ENCODE measurements at regions not wholly inside any gene's neighbourhood (a gene's known extent, or its start where the extent isn't known, plus 50 kb on each side); places are given as distances from the start of the nearest gene placed in this dataset.

DNA sequence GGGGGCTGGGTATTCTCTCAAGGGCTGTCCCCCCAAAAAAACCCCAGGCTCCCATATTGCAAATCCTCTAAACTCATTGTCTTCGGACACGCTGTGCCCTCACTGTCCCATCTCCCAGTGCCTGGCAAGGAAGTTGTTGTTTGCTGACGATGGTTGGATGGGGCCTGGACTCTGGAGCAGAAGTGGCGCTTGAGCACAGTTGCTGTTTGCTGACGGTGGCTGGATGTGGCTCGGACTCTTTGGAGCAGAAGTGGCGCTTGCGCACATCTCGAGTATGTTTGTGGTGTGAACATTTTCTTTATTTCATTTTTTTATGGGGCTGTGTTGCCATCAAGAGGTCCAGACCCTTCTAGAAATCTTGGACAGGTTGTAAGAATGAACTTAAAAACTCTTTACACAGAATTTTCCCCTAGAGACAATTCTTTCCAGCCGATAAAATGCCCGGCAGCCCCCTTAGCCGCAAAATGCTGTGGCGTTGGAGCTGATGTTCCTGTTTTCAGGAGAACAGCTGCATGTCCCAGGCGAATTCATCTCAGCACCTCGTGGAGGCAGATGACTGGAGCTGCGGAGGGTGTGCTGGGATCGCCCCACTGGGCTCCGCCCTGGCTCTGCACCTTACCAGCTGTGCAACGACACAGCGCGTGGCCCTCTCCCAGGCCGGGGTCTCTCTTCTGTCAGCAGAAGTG is 1167.4 kb downstream of the BRD1 start:
- no peak for DNase-seq (ENCODE audit: insufficient read length, low spot score)
- FAIRE-seq, result no peak
- TF ChIP-seq POU2F2 (IDR thresholded peaks at IDR 0.05; ENCODE audit: low read depth, low read length) (no peak), PAX5 (IDR thresholded peaks at IDR 0.05; ENCODE audit: insufficient read depth, low read length, severe bottlenecking) (no peak), POLR2A (IDR thresholded peaks at IDR 0.05; ENCODE audit: low read depth, low read length) (no peak), SPI1 (IDR thresholded peaks at IDR 0.05; ENCODE audit: low read depth, low read length) (no peak), POLR2AphosphoS5 (IDR thresholded peaks at IDR 0.05; ENCODE audit: low read depth, low read length) (no peak), TAF1 (IDR thresholded peaks at IDR 0.05; ENCODE audit: low read depth, low read length) (no peak)

DNA sequence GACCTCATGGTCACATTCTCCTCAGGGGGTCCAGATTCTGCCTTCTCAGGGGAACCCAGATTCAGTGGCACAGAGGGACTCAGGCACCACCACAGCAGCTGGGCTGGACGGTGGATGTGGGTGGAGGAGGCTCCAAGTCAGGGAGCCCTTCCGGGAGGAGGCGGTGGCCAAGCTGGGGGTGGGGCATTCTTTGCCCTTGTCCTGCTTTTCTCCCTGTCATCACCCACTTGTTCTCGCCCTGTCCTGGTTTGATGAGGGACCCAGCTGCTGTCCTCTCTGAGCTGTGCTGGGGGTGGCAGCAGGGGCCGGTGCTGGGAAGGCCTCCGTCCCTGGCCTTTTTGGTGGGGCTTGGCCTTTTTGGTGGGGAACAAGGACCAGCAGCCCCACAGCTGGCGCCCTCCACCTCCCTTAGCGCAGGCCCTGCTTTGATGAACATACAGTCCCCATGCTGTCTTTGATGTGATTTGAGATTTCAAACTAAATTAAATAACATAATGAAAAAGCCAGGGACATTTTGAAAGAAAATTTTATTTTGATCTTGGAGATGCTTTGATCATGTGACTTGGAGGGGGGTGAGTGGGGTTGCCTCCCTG is 1168.2 kb downstream of the BRD1 start:
- DNase-seq (ENCODE audit: insufficient read length, low spot score) (no peak), FAIRE-seq (no peak)
- TF ChIP-seq POLR2AphosphoS5 (IDR thresholded peaks at IDR 0.05; ENCODE audit: low read depth, low read length), result no peak
- TF ChIP-seq PAX5 (IDR thresholded peaks at IDR 0.05; ENCODE audit: insufficient read depth, low read length, severe bottlenecking), result no peak
- no peak for TF ChIP-seq POU2F2 (IDR thresholded peaks at IDR 0.05; ENCODE audit: low read depth, low read length)
- TF ChIP-seq TAF1 (IDR thresholded peaks at IDR 0.05; ENCODE audit: low read depth, low read length), result no peak
- TF ChIP-seq SPI1 (IDR thresholded peaks at IDR 0.05; ENCODE audit: low read depth, low read length), result no peak
- TF ChIP-seq POLR2A (IDR thresholded peaks at IDR 0.05; ENCODE audit: low read depth, low read length), result no peak

DNA sequence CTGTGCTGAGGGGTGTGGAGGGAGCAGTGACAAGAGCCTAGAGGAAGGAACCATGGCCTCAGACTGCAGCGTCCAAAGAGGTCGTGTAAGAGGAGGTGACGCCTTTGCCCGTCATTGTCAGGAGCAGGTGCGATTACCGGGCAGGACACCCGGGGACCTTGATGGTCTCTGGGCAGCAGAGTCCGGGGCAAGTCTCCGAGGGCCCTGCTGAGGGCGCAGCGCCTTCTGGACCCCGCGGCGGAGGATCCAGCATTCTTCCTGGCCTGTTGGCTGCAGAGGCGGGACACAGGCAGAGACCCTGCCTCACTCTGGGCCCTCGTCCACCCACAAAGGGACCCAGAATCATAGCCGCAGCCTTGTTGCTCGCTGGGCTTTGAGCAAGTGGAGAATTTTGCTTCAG is 1168.8 kb downstream of the BRD1 start:
- TF ChIP-seq TAF1 (IDR thresholded peaks at IDR 0.05; ENCODE audit: low read depth, low read length), result no peak
- TF ChIP-seq POU2F2 (IDR thresholded peaks at IDR 0.05; ENCODE audit: low read depth, low read length), result no peak
- TF ChIP-seq PAX5 (IDR thresholded peaks at IDR 0.05; ENCODE audit: insufficient read depth, low read length, severe bottlenecking), result no peak
- no peak for TF ChIP-seq SPI1 (IDR thresholded peaks at IDR 0.05; ENCODE audit: low read depth, low read length)
- TF ChIP-seq POLR2A (IDR thresholded peaks at IDR 0.05; ENCODE audit: low read depth, low read length), result no peak
- no peak for TF ChIP-seq POLR2AphosphoS5 (IDR thresholded peaks at IDR 0.05; ENCODE audit: low read depth, low read length)
- no peak for FAIRE-seq

DNA sequence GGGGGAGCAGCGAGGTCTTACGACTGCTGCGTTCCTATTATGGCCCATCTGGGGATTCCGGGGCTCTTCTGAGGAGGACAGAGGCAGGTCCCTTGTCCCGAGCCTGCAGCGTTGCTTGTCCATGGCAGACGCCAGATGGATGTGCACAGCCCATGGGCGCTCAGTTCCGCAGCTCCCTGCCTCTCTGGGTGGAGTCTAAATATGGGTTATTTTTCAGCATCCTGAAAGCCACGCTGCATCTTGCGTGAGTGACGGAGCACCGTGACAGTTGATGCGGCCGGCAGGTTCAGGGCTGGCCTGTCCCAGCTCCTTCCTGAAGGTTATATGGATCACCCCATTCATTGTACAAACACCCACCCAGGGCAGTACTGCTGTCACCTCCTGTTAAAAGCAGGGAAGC is 1169.4 kb downstream of the BRD1 start:
- no peak for FAIRE-seq
- TF ChIP-seq POU2F2 (IDR thresholded peaks at IDR 0.05; ENCODE audit: low read depth, low read length) (no peak), POLR2A (IDR thresholded peaks at IDR 0.05; ENCODE audit: low read depth, low read length) (no peak), PAX5 (IDR thresholded peaks at IDR 0.05; ENCODE audit: insufficient read depth, low read length, severe bottlenecking) (no peak), TAF1 (IDR thresholded peaks at IDR 0.05; ENCODE audit: low read depth, low read length) (no peak), POLR2AphosphoS5 (IDR thresholded peaks at IDR 0.05; ENCODE audit: low read depth, low read length) (no peak), SPI1 (IDR thresholded peaks at IDR 0.05; ENCODE audit: low read depth, low read length) (no peak)

More for the DNA sequence above, 1168.8 kb downstream of the BRD1 start:
- DNase-seq (ENCODE audit: insufficient read length, low spot score), result no peak

DNA sequence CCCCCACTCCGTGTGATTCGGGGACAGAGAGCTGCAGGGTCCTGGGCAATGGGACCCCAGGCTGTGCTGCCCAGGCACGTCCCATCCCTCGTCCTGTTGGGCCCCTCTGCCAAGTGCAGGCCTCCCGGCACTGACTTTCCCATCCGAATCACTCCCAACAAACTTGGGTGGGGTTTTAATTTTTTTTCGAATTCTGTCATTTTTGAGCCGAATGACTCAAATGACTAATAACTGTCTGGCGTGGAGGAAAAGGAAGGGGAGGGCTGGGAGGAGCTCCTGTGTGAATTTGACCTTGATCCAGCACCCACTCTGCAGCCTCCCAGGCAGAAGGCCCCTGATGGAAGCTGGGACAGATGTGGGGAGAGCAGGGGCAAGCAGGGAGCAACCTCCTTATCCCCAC is 1173.2 kb downstream of the BRD1 start:
- DNase-seq (ENCODE audit: insufficient read length, low spot score) (no peak), FAIRE-seq (no peak)
- TF ChIP-seq SPI1 (IDR thresholded peaks at IDR 0.05; ENCODE audit: low read depth, low read length), result no peak
- TF ChIP-seq POU2F2 (IDR thresholded peaks at IDR 0.05; ENCODE audit: low read depth, low read length), result no peak
- TF ChIP-seq TAF1 (IDR thresholded peaks at IDR 0.05; ENCODE audit: low read depth, low read length), result no peak
- TF ChIP-seq PAX5 (IDR thresholded peaks at IDR 0.05; ENCODE audit: insufficient read depth, low read length, severe bottlenecking), result no peak
- TF ChIP-seq POLR2AphosphoS5 (IDR thresholded peaks at IDR 0.05; ENCODE audit: low read depth, low read length), result no peak
- no peak for TF ChIP-seq POLR2A (IDR thresholded peaks at IDR 0.05; ENCODE audit: low read depth, low read length)

More for the DNA sequence above, 1169.4 kb downstream of the BRD1 start:
- DNase-seq (ENCODE audit: insufficient read length, low spot score), result no peak

DNA sequence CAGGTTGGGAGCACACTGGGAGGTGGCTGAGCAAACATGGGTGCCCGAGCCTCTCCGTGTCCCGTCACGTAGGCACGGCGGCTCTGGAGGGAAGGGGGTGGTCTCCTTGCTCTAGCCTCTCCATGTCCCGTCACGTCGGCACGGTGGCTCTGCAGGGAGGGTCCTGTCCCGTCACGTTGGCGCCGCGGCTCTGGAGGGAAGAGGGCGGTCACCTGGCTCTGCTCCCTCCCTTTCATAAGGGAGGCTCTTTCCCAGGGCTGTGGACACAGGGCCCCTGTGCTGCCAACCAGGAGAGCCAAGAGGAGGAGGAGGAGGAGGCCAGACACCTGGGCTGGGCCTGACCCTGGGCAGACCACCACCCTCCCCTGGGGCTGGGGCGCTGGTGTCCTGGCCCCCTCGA is 1173.7 kb downstream of the BRD1 start:
- no peak for FAIRE-seq
- no peak for TF ChIP-seq POU2F2 (IDR thresholded peaks at IDR 0.05; ENCODE audit: low read depth, low read length)
- no peak for TF ChIP-seq SPI1 (IDR thresholded peaks at IDR 0.05; ENCODE audit: low read depth, low read length)
- TF ChIP-seq TAF1 (IDR thresholded peaks at IDR 0.05; ENCODE audit: low read depth, low read length), result no peak
- no peak for TF ChIP-seq POLR2A (IDR thresholded peaks at IDR 0.05; ENCODE audit: low read depth, low read length)
- TF ChIP-seq POLR2AphosphoS5 (IDR thresholded peaks at IDR 0.05; ENCODE audit: low read depth, low read length), result no peak
- TF ChIP-seq PAX5 (IDR thresholded peaks at IDR 0.05; ENCODE audit: insufficient read depth, low read length, severe bottlenecking), result no peak
- no peak for DNase-seq (ENCODE audit: insufficient read length, low spot score)

DNA sequence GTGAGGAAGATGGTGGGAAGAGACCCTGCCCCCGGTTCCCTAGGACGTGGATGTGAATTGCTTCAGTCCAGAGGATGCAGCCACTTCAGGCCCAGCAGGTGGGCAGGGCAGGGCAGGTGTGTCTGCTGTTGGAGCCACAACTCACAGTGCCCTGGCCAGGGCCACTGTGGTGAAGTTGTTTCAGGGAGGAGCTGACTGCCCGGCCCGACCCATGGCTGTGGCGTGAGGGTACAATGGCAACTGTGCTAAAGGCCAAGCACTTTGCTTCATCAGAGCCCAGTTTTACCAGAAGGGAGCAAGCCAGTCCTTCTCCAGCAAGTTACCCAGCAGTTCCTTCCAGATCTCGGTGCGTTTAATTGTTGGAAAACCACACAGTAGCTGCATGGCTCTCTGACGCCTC is 1174.4 kb downstream of the BRD1 start:
- TF ChIP-seq PAX5 (IDR thresholded peaks at IDR 0.05; ENCODE audit: insufficient read depth, low read length, severe bottlenecking) (no peak), SPI1 (IDR thresholded peaks at IDR 0.05; ENCODE audit: low read depth, low read length) (no peak), POU2F2 (IDR thresholded peaks at IDR 0.05; ENCODE audit: low read depth, low read length) (no peak), POLR2A (IDR thresholded peaks at IDR 0.05; ENCODE audit: low read depth, low read length) (no peak), POLR2AphosphoS5 (IDR thresholded peaks at IDR 0.05; ENCODE audit: low read depth, low read length) (no peak), TAF1 (IDR thresholded peaks at IDR 0.05; ENCODE audit: low read depth, low read length) (no peak)
- no peak for DNase-seq (ENCODE audit: insufficient read length, low spot score)
- FAIRE-seq, result no peak

- FAIRE-seq (no peak), DNase-seq (ENCODE audit: insufficient read length, low spot score) (no peak)
- TF ChIP-seq POLR2AphosphoS5 (IDR thresholded peaks at IDR 0.05; ENCODE audit: low read depth, low read length), result no peak
- TF ChIP-seq SPI1 (IDR thresholded peaks at IDR 0.05; ENCODE audit: low read depth, low read length), result no peak
- TF ChIP-seq POU2F2 (IDR thresholded peaks at IDR 0.05; ENCODE audit: low read depth, low read length), result no peak
- no peak for TF ChIP-seq TAF1 (IDR thresholded peaks at IDR 0.05; ENCODE audit: low read depth, low read length)
- TF ChIP-seq POLR2A (IDR thresholded peaks at IDR 0.05; ENCODE audit: low read depth, low read length), result no peak
- TF ChIP-seq PAX5 (IDR thresholded peaks at IDR 0.05; ENCODE audit: insufficient read depth, low read length, severe bottlenecking), result no peak
Measured at GRCh38 chr22:48652796-48653195, 1174.9 kb downstream of the BRD1 start.

GRCh38 chr22:48651981-48652538 is 1175.6 kb downstream of the BRD1 start:
- no peak for TF ChIP-seq TAF1 (IDR thresholded peaks at IDR 0.05; ENCODE audit: low read depth, low read length)
- no peak for TF ChIP-seq PAX5 (IDR thresholded peaks at IDR 0.05; ENCODE audit: insufficient read depth, low read length, severe bottlenecking)
- TF ChIP-seq SPI1 (IDR thresholded peaks at IDR 0.05; ENCODE audit: low read depth, low read length), result no peak
- TF ChIP-seq POLR2AphosphoS5 (IDR thresholded peaks at IDR 0.05; ENCODE audit: low read depth, low read length), result no peak
- TF ChIP-seq POU2F2 (IDR thresholded peaks at IDR 0.05; ENCODE audit: low read depth, low read length), result no peak
- no peak for TF ChIP-seq POLR2A (IDR thresholded peaks at IDR 0.05; ENCODE audit: low read depth, low read length)
- FAIRE-seq, result no peak
- no peak for DNase-seq (ENCODE audit: insufficient read length, low spot score)

All from GM12891 (cell line).